GM10266 (cell line): ENCODE measurements at regions not wholly inside any gene's neighbourhood (a gene's known extent, or its start where the extent isn't known, plus 50 kb on each side); places are given as distances from the start of the nearest gene placed in this dataset.
"Not testable (repeated sequence)": the region's sequence is repeated elsewhere in the genome, so short reads cannot be mapped to it uniquely, and the experiment has no call there.

Source experiments
- DNase-seq: peaks from one replicate; pipeline ENCODE4 v3.0.0; 2012; ENCODE audit errors: extremely low spot score
- CTCF ChIP-seq: IDR thresholded peaks from 2 replicates; pipeline ENCODE4 v1.5.1; 2012; ENCODE audit warnings: mild to moderate bottlenecking, low read depth; ENCODE audit not compliant: control insufficient read depth, insufficient read depth; ENCODE audit errors: missing control alignments

GRCh38 chr6:113011389-113011788, 664.3 kb downstream of the RFPL4B start:
- DNase-seq: no peak
- TF ChIP-seq CTCF: no peak

GRCh38 chr6:113011801-113012200, 664.7 kb downstream of the RFPL4B start:
- no peak for DNase-seq
- no peak for TF ChIP-seq CTCF

GRCh38 chr6:113015249-113015648, 668.1 kb downstream of the RFPL4B start:
- TF ChIP-seq CTCF: no peak
- DNase-seq: no peak

GRCh38 chr6:113017353-113017752, 670.2 kb downstream of the RFPL4B start:
- DNase-seq: no peak

GRCh38 chr6:113018351-113019151, 671.4 kb downstream of the RFPL4B start:
- no peak for DNase-seq
- no peak for TF ChIP-seq CTCF

More at GRCh38 chr6:113017353-113017752, 670.2 kb downstream of the RFPL4B start:
- TF ChIP-seq CTCF: no peak

- no peak for DNase-seq
- TF ChIP-seq CTCF: no peak
Observed at GRCh38 chr6:113019176-113019575, 672.0 kb downstream of the RFPL4B start.

GRCh38 chr6:113027780-113028179, 680.6 kb downstream of the RFPL4B start:
- no peak for DNase-seq
- TF ChIP-seq CTCF: no peak

- not testable (repeated sequence) for DNase-seq
Observed at GRCh38 chr6:113029161-113029560, 682.0 kb downstream of the RFPL4B start.
